Bronchial epithelial cell (primary cell): ENCODE measurements at regions not wholly inside any gene's neighbourhood (a gene's known extent, or its start where the extent isn't known, plus 50 kb on each side); places are given as distances from the start of the nearest gene placed in this dataset.

Source experiments
- DNase-seq: peaks from one replicate; pipeline ENCODE4 v3.0.0-alpha.2; 2010; ENCODE audit warnings: low read depth
- FAIRE-seq: peaks from 2 replicates; lab custom pipeline; 2011; peaks lifted over from hg19 to GRCh38; lab: Jason Lieb, UNC
- H3K27me3 ChIP-seq: 2 replicates; pipeline ENCODE4 v1.5.1; 2011; ENCODE audit warnings: low read length; ENCODE audit not compliant: control insufficient read depth, insufficient read depth
- H3K36me3 ChIP-seq: 2 replicates; pipeline ENCODE4 v1.5.1; 2011; ENCODE audit warnings: low read length; ENCODE audit not compliant: control insufficient read depth, insufficient read depth
- H3K4me3 ChIP-seq: 2 replicates; pipeline ENCODE4 v1.5.1; 2011; ENCODE audit warnings: mild to moderate bottlenecking, low read depth, low read length, control low read depth
- CTCF ChIP-seq: IDR thresholded peaks from 2 replicates; pipeline ENCODE4 v1.5.1; 2011; ENCODE audit warnings: mild to moderate bottlenecking, moderate library complexity, low read length, control low read depth, inconsistent platforms; ENCODE audit not compliant: insufficient read depth, severe bottlenecking

- TF ChIP-seq CTCF: no peak
- H3K27me3 ChIP-seq: no peaks in the 10 kb centered on the region
- FAIRE-seq: no peak
Observed at GRCh38 chr4:23629421-23629820, 260.4 kb downstream of the PPARGC1A start.

GRCh38 chr4:23614284-23614892, 275.5 kb downstream of the PPARGC1A start:
- Histone ChIP-seq H3K36me3 (no peaks in the 10 kb centered on the region), H3K27me3 (no peaks in the 10 kb centered on the region), H3K4me3 (no peak overlapping the region)
- FAIRE-seq (no peak), DNase-seq (peak; percentile 53)
- TF ChIP-seq CTCF: peak; percentile 53

More at GRCh38 chr4:23629421-23629820, 260.4 kb downstream of the PPARGC1A start:
- DNase-seq: no peak
- Histone ChIP-seq H3K36me3 (no peaks in the 10 kb centered on the region), H3K4me3 (no peak overlapping the region)

GRCh38 chr4:23613782-23614181, 276.1 kb downstream of the PPARGC1A start:
- H3K36me3 ChIP-seq: no peaks in the 10 kb centered on the region
- no peak overlapping the region for H3K4me3 ChIP-seq
- TF ChIP-seq CTCF: no peak
- no peaks in the 10 kb centered on the region for H3K27me3 ChIP-seq
- FAIRE-seq: no peak
- DNase-seq: no peak

GRCh38 chr4:23602720-23603119, 287.1 kb downstream of the PPARGC1A start:
- Histone ChIP-seq H3K36me3 (no peaks in the 10 kb centered on the region), H3K27me3 (no peaks in the 10 kb centered on the region), H3K4me3 (no peak overlapping the region)
- FAIRE-seq: no peak
- no peak for TF ChIP-seq CTCF
- DNase-seq: no peak

GRCh38 chr4:23594125-23594524, 295.7 kb downstream of the PPARGC1A start:
- no peak for TF ChIP-seq CTCF
- Histone ChIP-seq H3K36me3 (no peaks in the 10 kb centered on the region), H3K4me3 (no peak overlapping the region), H3K27me3 (no peaks in the 10 kb centered on the region)
- no peak for DNase-seq
- FAIRE-seq: no peak

GRCh38 chr4:23590431-23590830, 299.4 kb downstream of the PPARGC1A start:
- no peak for TF ChIP-seq CTCF

More at GRCh38 chr4:23590431-23590830, 299.4 kb downstream of the PPARGC1A start:
- Histone ChIP-seq H3K27me3 (no peaks in the 10 kb centered on the region), H3K4me3 (no peak overlapping the region), H3K36me3 (no peaks in the 10 kb centered on the region)
- FAIRE-seq: no peak
- DNase-seq: no peak
